ENCODE measurements at regions not wholly inside any gene's neighbourhood (a gene's known extent, or its start where the extent isn't known, plus 50 kb on each side); places are given as distances from the start of the nearest gene placed in this dataset.

DNA sequence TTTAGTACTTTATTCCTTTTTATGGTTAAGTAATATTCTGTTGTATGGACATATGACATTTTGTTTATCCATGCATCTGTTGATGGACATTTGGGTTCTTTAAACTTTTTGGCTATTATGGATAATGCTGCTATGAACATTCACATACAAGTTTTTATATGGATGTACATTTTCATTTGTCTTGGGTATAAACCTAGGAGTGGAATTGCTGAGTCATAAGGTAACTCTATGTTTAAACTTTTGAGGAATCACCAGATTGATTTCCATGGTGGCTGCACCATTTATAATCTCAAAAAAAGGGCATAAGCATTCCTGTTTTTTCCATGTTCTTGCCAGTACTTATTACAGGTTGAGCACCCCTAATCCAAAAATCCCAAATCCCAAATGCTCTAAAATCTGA is 90.3 kb upstream of the CRHR1 start:
- Histone ChIP-seq H3K9me3 (ENCODE audit: control extremely low read depth in 1 of 5, control insufficient read depth in 4 of 5, insufficient read depth in 2 of 5, low read depth in 1 of 5, low read length in 4 of 5) (peaks cover 0 to 3% (median 0%) of the 10 kb centered on the region in 5 experiments), H3K36me3 (ENCODE audit: control insufficient read depth in 4 of 4, insufficient read depth in 4 of 4, low read length in 3 of 4) (no peaks in the 10 kb centered on the region), H3K4me3 (ENCODE audit: control insufficient read depth in 1 of 7, extremely low read depth in 1 of 7, insufficient read depth in 4 of 7, low read depth in 2 of 7, low read length in 6 of 7) (no peak overlapping the region), H3K4me1 (ENCODE audit: control extremely low read depth in 1 of 4, control insufficient read depth in 4 of 4, insufficient read depth in 4 of 4, low read length in 3 of 4) (no peaks in the 10 kb centered on the region), H3K27me3 (replicated peaks in 2 of 5; ENCODE audit: control insufficient read depth in 4 of 5, insufficient read depth in 5 of 5, low read length in 4 of 5) (peaks cover 2 to 57% (median 24%) of the 10 kb centered on the region in 5 experiments), H3K27ac (ENCODE audit: insufficient read depth in 1 of 2, low read depth in 1 of 2, low read length in 2 of 2, poor library complexity in 1 of 2, severe bottlenecking in 2 of 2) (no peak overlapping the region)
- ChIA-PET POLR2A (no interaction called here), CTCF (no interaction called here)
- DNase-seq: no peak

DNA sequence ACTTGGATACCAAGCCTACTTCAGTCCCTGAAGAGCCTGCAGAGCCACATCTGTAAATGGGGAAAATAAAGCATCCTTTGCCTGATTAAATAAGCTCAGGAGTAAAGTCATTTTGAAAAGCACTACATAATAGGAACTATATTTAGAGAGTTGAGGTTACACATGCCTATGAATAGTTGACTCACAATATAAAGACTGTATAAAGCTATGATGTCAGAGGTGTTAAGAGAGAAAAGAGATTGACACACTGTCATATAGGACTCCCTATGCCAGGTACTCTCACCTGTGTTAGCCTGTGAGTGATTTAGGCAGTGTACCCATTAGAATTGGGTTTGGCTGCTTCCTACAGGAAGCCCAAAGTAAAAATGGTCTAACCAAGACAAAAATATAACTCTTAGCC is 87.7 kb upstream of the CRHR1 start:
- ChIA-PET CTCF (interaction anchor here (1.0 kb wide), 1 partner anchor 56 kb away, joined by 3 read pairs; no protein-coding TSS in a partner anchor), POLR2A (no interaction called here)
- Histone ChIP-seq H3K4me3 (ENCODE audit: control insufficient read depth in 1 of 7, extremely low read depth in 1 of 7, insufficient read depth in 4 of 7, low read depth in 2 of 7, low read length in 6 of 7) (no peak overlapping the region), H3K27ac (ENCODE audit: insufficient read depth in 1 of 2, low read depth in 1 of 2, low read length in 2 of 2, poor library complexity in 1 of 2, severe bottlenecking in 2 of 2) (no peak overlapping the region), H3K4me1 (ENCODE audit: control extremely low read depth in 1 of 4, control insufficient read depth in 4 of 4, insufficient read depth in 4 of 4, low read length in 3 of 4) (no peaks in the 10 kb centered on the region), H3K27me3 (replicated peaks in 2 of 5; ENCODE audit: control insufficient read depth in 4 of 5, insufficient read depth in 5 of 5, low read length in 4 of 5) (peaks cover 2 to 48% (median 15%) of the 10 kb centered on the region in 5 experiments), H3K9me3 (ENCODE audit: control extremely low read depth in 1 of 5, control insufficient read depth in 4 of 5, insufficient read depth in 2 of 5, low read depth in 1 of 5, low read length in 4 of 5) (peaks cover 0 to 3% (median 0%) of the 10 kb centered on the region in 5 experiments), H3K36me3 (ENCODE audit: control insufficient read depth in 4 of 4, insufficient read depth in 4 of 4, low read length in 3 of 4) (no peaks in the 10 kb centered on the region)
- DNase-seq: no peak

DNA sequence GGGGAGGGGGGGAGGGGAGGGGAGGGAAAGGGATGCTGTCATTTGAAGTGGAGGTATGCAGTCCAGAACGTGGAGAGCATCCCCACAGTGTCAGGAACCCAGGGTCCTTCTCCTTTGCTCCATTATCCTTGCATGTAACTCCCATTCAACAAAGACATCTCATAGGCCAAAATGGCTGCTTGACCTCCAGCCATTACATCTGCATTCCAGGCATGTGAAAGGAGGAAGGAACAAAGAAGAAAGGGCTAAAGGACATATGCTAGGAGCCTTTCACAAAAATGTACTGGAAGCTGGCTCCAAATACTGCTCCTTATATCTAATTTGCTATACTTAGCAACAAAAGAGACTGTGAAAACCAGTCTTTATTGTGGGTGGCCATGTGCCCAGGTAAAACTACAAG is 87.0 kb upstream of the CRHR1 start:
- no peak for DNase-seq
- peaks cover 0 to 3% (median 0%) of the 10 kb centered on the region in 5 experiments for H3K9me3 ChIP-seq (ENCODE audit: control extremely low read depth in 1 of 5, control insufficient read depth in 4 of 5, insufficient read depth in 2 of 5, low read depth in 1 of 5, low read length in 4 of 5)
- ChIA-PET POLR2A (no interaction called here), CTCF (no interaction called here)
- no peaks in the 10 kb centered on the region for H3K36me3 ChIP-seq (ENCODE audit: control insufficient read depth in 4 of 4, insufficient read depth in 4 of 4, low read length in 3 of 4)
- WGBS (ENCODE audit: insufficient coverage): no CpG with 5 or more reads among the region's 1 CpG
- H3K4me3 ChIP-seq (ENCODE audit: control insufficient read depth in 1 of 7, extremely low read depth in 1 of 7, insufficient read depth in 4 of 7, low read depth in 2 of 7, low read length in 6 of 7): no peak overlapping the region
- no peak overlapping the region for H3K27ac ChIP-seq (ENCODE audit: insufficient read depth in 1 of 2, low read depth in 1 of 2, low read length in 2 of 2, poor library complexity in 1 of 2, severe bottlenecking in 2 of 2)
- H3K27me3 ChIP-seq (replicated peaks in 2 of 5; ENCODE audit: control insufficient read depth in 4 of 5, insufficient read depth in 5 of 5, low read length in 4 of 5): peaks cover 2 to 42% (median 14%) of the 10 kb centered on the region in 5 experiments
- H3K4me1 ChIP-seq (ENCODE audit: control extremely low read depth in 1 of 4, control insufficient read depth in 4 of 4, insufficient read depth in 4 of 4, low read length in 3 of 4): no peaks in the 10 kb centered on the region

DNA sequence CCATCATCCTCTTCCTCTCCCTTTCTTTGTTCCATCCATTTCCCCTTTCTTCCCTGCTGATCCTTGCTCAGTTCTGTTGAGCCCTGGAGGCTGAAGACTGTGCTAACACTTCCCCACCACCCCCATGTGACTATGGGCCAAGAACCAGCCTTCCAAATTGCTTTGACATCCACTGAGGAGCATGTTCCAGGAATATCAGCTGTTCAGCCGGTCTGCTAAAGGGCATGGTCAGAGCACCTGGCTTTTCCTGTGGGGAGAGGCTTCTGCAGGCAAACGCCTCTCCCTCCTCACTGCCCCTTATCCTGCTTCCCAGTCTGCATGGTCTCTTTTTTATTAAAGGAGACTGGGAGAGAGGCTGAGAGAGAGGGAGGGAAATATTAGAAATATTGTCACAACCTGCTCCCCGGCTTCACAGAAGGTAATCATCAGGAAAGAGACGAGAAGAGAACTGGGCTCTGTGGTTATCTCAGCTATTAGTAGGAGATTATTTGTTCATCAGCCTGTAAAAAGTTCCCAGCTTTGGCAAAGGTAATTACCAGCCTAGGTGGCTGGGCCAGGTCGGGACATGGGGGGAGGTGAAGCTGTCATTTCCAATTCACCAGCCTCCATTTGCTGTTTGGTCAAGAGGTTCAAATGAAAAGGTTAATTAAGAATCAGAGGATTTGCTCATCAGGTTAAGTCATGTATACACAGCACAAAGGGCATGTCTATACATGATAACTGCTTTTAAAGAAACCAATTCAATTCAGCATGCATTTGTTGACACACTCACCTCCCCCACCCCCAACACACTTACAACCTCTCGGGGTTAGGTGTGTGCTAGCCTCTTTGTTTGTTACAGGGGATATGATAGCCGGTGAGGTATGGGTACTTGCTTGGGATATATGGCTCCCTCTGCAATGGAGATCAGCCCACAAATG is 83.7 kb upstream of the CRHR1 start:
- WGBS (ENCODE audit: insufficient coverage): 92% methylated on average over 4 of the region's 7 CpGs
- H3K9me3 ChIP-seq (ENCODE audit: control extremely low read depth in 1 of 5, control insufficient read depth in 4 of 5, insufficient read depth in 2 of 5, low read depth in 1 of 5, low read length in 4 of 5): peaks cover 0 to 3% (median 0%) of the 10 kb centered on the region in 5 experiments
- H3K27me3 ChIP-seq (replicated peaks in 2 of 5; ENCODE audit: control insufficient read depth in 4 of 5, insufficient read depth in 5 of 5, low read length in 4 of 5): peaks cover 4 to 51% (median 13%) of the 10 kb centered on the region in 5 experiments
- ChIA-PET POLR2A (no interaction called here), CTCF (no interaction called here)
- H3K36me3 ChIP-seq (ENCODE audit: control insufficient read depth in 4 of 4, insufficient read depth in 4 of 4, low read length in 3 of 4): no peaks in the 10 kb centered on the region
- DNase-seq: no peak
- H3K4me3 ChIP-seq (ENCODE audit: control insufficient read depth in 1 of 7, extremely low read depth in 1 of 7, insufficient read depth in 4 of 7, low read depth in 2 of 7, low read length in 6 of 7): no peak overlapping the region
- no peak overlapping the region for H3K27ac ChIP-seq (ENCODE audit: insufficient read depth in 1 of 2, low read depth in 1 of 2, low read length in 2 of 2, poor library complexity in 1 of 2, severe bottlenecking in 2 of 2)
- no peaks in the 10 kb centered on the region for H3K4me1 ChIP-seq (ENCODE audit: control extremely low read depth in 1 of 4, control insufficient read depth in 4 of 4, insufficient read depth in 4 of 4, low read length in 3 of 4)

DNA sequence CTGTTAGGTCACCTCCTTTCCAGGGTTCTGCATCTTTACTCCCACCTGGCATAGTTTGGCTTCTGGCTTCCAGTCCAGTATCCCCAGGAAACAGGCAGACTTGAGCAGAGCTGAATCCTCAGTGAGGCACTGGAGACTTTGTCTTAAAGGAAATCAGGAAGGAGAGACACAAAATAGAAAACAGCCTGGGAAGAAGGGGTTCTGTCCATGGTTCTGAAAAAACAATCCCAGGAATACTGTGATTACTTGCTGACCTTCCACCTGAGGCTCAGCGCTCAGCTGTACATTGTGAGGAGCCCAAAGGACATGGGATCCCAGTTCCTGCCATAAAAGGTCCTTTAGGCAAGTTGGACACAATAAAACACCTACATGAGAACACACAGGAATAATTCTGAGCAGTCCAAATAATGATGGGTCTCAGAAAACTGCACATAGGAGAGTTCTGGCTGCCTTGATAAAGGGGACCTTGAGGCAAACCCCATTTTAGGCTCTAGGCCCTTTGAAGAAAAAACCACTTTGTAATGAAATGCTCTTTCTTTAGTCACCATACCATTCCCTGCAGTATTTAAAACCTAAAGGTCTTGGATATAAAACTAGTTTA is 81.4 kb upstream of the CRHR1 start:
- Histone ChIP-seq H3K27ac (ENCODE audit: insufficient read depth in 1 of 2, low read depth in 1 of 2, low read length in 2 of 2, poor library complexity in 1 of 2, severe bottlenecking in 2 of 2) (no peak overlapping the region), H3K36me3 (ENCODE audit: control insufficient read depth in 4 of 4, insufficient read depth in 4 of 4, low read length in 3 of 4) (no peaks in the 10 kb centered on the region), H3K9me3 (ENCODE audit: control extremely low read depth in 1 of 5, control insufficient read depth in 4 of 5, insufficient read depth in 2 of 5, low read depth in 1 of 5, low read length in 4 of 5) (no peaks in the 10 kb centered on the region), H3K27me3 (replicated peaks in 2 of 5; ENCODE audit: control insufficient read depth in 4 of 5, insufficient read depth in 5 of 5, low read length in 4 of 5) (peaks cover 3 to 52% (median 22%) of the 10 kb centered on the region in 5 experiments), H3K4me1 (ENCODE audit: control extremely low read depth in 1 of 4, control insufficient read depth in 4 of 4, insufficient read depth in 4 of 4, low read length in 3 of 4) (no peaks in the 10 kb centered on the region), H3K4me3 (ENCODE audit: control insufficient read depth in 1 of 7, extremely low read depth in 1 of 7, insufficient read depth in 4 of 7, low read depth in 2 of 7, low read length in 6 of 7) (no peak overlapping the region)
- POLR2A ChIA-PET: no interaction called here
- no peak for DNase-seq
- 38% methylated on average over 1 of the region's 1 CpG for WGBS (ENCODE audit: insufficient coverage)
- CTCF ChIA-PET: interaction anchor here (1.9 kb wide), 1 partner anchor 13 kb away, joined by 4 read pairs; no protein-coding TSS in a partner anchor

DNA sequence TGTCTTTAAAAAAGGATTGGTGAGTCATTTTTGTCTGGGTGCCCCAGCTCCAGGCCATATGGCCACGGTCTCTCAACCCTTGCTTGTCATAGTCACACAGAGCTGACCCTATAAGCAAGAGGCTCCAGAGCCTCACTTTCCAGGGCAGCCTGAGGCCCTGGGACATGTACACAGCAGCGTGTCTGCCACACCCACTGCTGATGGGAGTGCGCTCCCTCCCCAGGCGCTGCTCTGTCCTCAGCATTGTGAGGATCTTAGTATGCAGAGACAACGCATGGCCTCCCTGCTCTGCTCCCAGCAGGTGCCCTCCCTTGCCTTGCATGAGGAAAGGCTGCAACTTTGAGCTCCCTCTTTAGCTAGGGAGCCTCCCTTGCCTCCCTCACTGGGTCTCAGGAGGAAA is 80.8 kb upstream of the CRHR1 start:
- Histone ChIP-seq H3K27ac (ENCODE audit: insufficient read depth in 1 of 2, low read depth in 1 of 2, low read length in 2 of 2, poor library complexity in 1 of 2, severe bottlenecking in 2 of 2) (no peak overlapping the region), H3K4me3 (ENCODE audit: control insufficient read depth in 1 of 7, extremely low read depth in 1 of 7, insufficient read depth in 4 of 7, low read depth in 2 of 7, low read length in 6 of 7) (no peak overlapping the region), H3K27me3 (replicated peaks in 2 of 5; ENCODE audit: control insufficient read depth in 4 of 5, insufficient read depth in 5 of 5, low read length in 4 of 5) (peaks cover 3 to 53% (median 22%) of the 10 kb centered on the region in 5 experiments), H3K4me1 (ENCODE audit: control extremely low read depth in 1 of 4, control insufficient read depth in 4 of 4, insufficient read depth in 4 of 4, low read length in 3 of 4) (no peaks in the 10 kb centered on the region), H3K36me3 (ENCODE audit: control insufficient read depth in 4 of 4, insufficient read depth in 4 of 4, low read length in 3 of 4) (no peaks in the 10 kb centered on the region), H3K9me3 (ENCODE audit: control extremely low read depth in 1 of 5, control insufficient read depth in 4 of 5, insufficient read depth in 2 of 5, low read depth in 1 of 5, low read length in 4 of 5) (no peaks in the 10 kb centered on the region)
- WGBS (ENCODE audit: insufficient coverage): 61% methylated on average over 5 of the region's 5 CpGs
- no peak for DNase-seq
- ChIA-PET POLR2A (no interaction called here), CTCF (interaction anchor here (1.9 kb wide), 1 partner anchor 12 kb away, joined by 4 read pairs; no protein-coding TSS in a partner anchor)

DNA sequence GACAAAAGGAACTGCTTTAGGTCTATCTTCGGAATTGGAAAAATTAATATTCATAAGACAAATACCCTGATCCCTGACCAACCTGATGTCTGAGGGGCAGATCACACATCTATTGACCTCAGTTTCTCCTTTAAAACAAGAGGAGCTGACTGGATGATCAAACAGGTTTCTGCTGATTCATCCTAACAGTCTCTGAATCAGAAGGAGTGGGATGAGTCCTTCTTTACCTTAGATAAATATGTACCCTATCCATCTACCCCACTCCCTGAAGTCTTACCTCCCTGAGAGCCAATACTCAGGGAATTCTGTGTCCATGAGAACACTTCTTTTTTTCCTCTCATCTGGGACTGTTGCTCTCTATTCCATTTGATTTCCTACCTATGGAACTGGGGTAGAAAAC is 80.3 kb upstream of the CRHR1 start:
- POLR2A ChIA-PET: no interaction called here
- CTCF ChIA-PET: interaction anchor here (1.9 kb wide), 1 partner anchor 12 kb away, joined by 4 read pairs; no protein-coding TSS in a partner anchor
- Histone ChIP-seq H3K4me3 (ENCODE audit: control insufficient read depth in 1 of 7, extremely low read depth in 1 of 7, insufficient read depth in 4 of 7, low read depth in 2 of 7, low read length in 6 of 7) (no peak overlapping the region), H3K9me3 (ENCODE audit: control extremely low read depth in 1 of 5, control insufficient read depth in 4 of 5, insufficient read depth in 2 of 5, low read depth in 1 of 5, low read length in 4 of 5) (no peaks in the 10 kb centered on the region), H3K27me3 (replicated peaks in 2 of 5; ENCODE audit: control insufficient read depth in 4 of 5, insufficient read depth in 5 of 5, low read length in 4 of 5) (peaks cover 3 to 53% (median 22%) of the 10 kb centered on the region in 5 experiments), H3K36me3 (ENCODE audit: control insufficient read depth in 4 of 4, insufficient read depth in 4 of 4, low read length in 3 of 4) (no peaks in the 10 kb centered on the region), H3K4me1 (ENCODE audit: control extremely low read depth in 1 of 4, control insufficient read depth in 4 of 4, insufficient read depth in 4 of 4, low read length in 3 of 4) (no peaks in the 10 kb centered on the region), H3K27ac (ENCODE audit: insufficient read depth in 1 of 2, low read depth in 1 of 2, low read length in 2 of 2, poor library complexity in 1 of 2, severe bottlenecking in 2 of 2) (no peak overlapping the region)
- DNase-seq: no peak
- WGBS (ENCODE audit: insufficient coverage): no CpG with 5 or more reads among the region's 1 CpG

Measured in common myeloid progenitor, CD34-positive (primary cell).